SK-N-MC (cell line): ENCODE measurements at regions not wholly inside any gene's neighbourhood (a gene's known extent, or its start where the extent isn't known, plus 50 kb on each side); places are given as distances from the start of the nearest gene placed in this dataset.

Experiments
- EZH2 ChIP-seq: fragments of 200-600 bp; sonication (generic); IDR thresholded peaks from one replicate; pipeline ENCODE4 v1.6.1; 2017; ENCODE audit warnings: antibody characterized with exemption
- FOXP2 ChIP-seq: optimal IDR thresholded peaks from 2 replicates; pipeline ENCODE3; 2011; ENCODE audit warnings: mild to moderate bottlenecking, moderate library complexity; ENCODE audit not compliant: insufficient read depth; ENCODE audit errors: extremely low read length, control extremely low read depth
- POLR2AphosphoS5 ChIP-seq: IDR thresholded peaks from 2 replicates; pipeline ENCODE4 v1.6.1; 2012; ENCODE audit warnings: mild to moderate bottlenecking, low read depth, low read length, borderline replicate concordance

DNA sequence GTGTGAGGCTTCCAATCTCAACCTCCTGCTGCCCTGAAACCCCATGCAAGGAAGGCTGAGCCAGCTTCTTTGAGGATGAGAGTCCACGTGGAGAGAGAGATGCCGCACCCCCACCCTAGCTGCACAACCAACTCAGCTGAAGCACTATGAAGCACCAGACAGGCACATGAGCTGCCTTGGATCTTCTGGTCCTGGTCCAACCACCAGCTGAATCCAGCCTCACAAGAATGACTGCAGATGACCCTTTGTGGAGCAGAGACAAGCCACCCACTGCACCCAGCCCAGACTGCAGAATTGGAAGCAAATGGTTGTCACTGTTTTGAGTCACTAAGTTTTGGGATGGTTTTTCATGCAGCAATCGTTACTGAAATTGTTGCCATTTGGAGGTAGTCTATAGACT is 149.6 kb upstream of the SYT13 start:
- TF ChIP-seq EZH2 (no peak), POLR2AphosphoS5 (no peak), FOXP2 (no peak)
